Islet precursor cell (in vitro differentiated cells): ENCODE measurements at regions not wholly inside any gene's neighbourhood (a gene's known extent, or its start where the extent isn't known, plus 50 kb on each side); places are given as distances from the start of the nearest gene placed in this dataset.

ENCODE experiments used
- DNase-seq: peaks from one replicate; pipeline ENCODE4 v3.0.0-alpha.2; 2018

DNA sequence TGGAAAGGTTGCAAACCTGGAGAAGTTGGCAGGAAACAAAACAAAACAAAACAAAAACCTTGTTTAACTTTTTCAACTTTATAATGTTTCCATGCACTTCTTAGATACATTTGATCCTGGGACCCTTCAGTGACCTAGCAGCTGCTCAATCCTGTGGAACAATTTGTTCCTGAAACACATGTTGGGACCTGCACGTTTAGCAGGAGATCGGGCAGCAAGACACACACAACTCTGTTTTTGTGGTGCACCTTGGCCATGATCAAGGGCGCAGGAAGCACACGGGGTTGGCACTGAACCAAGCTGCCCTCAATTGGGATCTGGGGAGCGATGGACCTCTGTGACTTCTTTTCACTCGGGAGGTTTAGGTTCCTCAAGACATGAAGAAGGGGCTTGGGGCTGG is 268.7 kb downstream of the LOXHD1 start:
- DNase-seq, result no peak

GRCh38 chr18:46392576-46392975 is 264.4 kb downstream of the LOXHD1 start:
- no peak for DNase-seq

DNA sequence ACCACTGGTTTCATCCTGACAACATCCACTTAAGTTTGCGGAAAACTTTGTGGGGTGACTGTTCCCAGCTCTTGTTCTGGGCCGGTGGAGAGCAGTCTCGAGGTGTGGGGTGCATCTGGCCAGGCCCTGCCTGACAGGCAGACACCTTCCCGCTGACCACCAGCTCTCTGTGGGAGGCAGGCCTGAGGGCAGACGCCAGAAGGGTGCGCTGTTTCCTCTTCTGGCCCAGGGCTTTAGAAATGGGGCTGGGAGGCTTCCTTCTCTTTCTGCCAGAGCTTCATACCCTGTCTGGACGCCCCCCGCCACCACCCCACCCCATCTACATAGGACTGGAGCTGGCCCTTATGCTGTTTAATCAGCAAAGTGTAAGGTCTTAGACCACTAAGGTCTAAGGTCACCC is 263.8 kb downstream of the LOXHD1 start:
- peak; percentile 80 for DNase-seq

GRCh38 chr18:46393961-46394360 is 263.1 kb downstream of the LOXHD1 start:
- no peak for DNase-seq

GRCh38 chr18:46395795-46396194 is 261.2 kb downstream of the LOXHD1 start:
- no peak for DNase-seq

GRCh38 chr18:46397174-46397573 is 259.8 kb downstream of the LOXHD1 start:
- no peak for DNase-seq

GRCh38 chr18:46398005-46398404 is 259.0 kb downstream of the LOXHD1 start:
- no peak for DNase-seq

- DNase-seq, result no peak
Measured at GRCh38 chr18:46398625-46399024, 258.4 kb downstream of the LOXHD1 start.

GRCh38 chr18:46399303-46399702 is 257.7 kb downstream of the LOXHD1 start:
- no peak for DNase-seq

DNA sequence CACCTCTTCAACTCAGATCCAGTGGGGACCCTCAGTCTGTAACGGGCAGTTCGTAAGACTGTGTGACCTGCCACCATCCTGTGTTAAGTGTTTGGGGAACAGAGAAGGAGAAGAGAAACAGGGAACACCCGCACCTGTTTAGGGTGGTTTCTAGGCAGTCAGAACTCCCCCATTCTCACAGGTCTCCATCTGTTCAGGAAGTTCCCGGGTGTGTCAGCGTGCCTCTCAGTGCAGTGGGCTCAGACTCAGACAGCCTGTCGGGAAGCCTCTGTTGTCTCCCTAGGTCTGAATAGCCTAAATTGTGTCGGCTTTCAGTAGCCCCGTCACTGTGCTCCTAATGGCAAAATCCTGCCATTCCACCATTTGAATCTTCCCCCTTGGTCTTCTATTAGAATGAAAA is 256.6 kb downstream of the LOXHD1 start:
- DNase-seq, result no peak

DNA sequence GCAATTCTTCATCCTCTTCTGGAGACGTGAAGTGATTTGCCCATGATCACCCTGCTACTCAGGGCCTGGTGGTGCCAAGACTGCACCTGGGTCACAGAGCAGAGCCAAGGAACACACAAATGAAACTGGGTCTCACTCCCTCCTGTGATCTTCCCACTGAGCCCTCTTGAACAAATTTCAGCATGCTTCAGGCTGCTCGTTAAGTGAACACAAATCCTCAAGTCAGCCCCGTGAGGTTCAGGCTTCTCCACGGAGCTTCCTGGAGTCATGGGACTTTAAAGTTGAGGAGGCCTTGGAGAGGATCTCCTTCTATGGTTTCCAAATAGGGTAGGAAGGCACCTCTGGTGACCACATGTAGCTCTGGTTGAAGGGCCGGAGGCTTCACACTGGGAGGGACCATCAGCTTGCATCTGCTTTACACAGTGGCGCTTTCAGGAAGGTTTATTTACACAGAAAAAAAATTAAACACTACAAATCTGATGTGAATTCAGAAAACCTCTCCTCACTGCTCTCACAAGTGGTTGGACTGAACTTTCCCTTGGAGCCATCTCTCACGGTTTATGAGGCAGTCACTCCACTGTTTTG is 255.4 kb downstream of the LOXHD1 start:
- no peak for DNase-seq

DNA sequence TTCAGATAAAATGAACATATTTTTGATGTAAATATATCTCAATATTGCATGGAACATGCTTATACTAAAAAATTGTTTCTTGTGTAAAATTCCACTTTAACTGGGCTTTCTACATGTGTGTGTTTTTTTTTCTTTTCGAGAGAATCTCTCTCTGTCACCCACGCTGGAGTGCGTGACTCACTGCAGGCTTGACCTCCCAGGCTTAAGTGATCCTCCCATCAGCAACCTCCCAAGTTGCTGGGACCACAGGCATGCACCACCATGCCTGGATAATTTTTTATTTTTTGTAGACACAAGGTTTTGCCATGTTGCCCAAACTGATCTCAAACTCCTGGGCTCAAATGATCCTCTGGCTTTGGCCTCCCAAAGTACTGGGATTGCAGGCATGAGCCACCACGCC is 254.6 kb downstream of the LOXHD1 start:
- DNase-seq, result peak; percentile 73

DNA sequence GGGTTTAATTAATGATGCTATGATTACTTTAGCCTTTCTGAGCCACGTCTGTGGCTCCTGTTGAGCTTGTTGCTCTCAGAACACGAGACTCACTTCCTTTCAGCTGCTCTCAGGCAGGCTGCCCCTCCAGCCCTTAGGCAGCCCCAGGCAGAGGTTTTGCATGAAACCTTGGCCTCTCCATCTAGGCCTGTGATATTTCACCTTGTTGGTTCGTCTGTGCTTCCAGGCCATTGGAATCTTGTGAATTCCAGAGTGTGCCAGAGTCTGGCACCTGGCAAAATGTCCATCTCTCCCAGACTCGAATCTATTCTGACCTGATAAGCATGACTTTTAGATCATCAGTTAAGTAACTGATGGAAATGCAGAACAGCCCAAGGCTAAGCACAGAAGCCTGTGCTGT is 254.1 kb downstream of the LOXHD1 start:
- peak; percentile 78 for DNase-seq

DNA sequence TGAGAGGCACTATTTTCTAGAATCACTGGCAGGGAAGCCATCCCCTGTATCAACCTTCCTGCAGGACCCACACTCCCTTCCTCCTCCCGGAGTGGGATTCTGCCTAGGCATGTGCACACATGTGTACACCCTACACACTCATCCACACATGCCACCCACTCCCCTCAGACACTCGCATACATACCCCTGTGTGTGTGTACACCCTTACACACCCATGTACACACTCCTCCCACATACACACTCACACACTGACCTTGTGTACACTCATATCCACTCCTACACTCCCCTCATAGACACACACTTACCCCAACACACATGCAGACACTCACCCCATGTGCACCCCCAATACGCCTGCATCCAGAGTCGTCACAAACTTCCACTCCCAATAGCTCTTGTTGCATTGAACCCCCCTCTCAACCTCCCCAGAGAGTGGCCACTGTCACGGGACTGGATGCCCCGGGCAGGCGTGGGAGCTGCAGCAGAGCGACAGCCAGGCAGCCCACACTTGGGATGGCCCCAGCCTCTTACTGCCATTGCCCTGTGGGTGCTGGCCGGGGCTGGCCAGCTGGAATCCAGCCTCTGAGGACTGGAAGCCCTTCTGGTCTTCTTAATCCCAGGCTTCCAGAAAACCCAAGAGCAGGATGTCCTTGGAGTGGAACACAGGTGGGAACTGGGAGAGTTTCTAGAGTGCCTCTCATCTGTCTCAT is 251.0 kb downstream of the LOXHD1 start:
- no peak for DNase-seq

GRCh38 chr18:46406539-46406932 is 250.5 kb downstream of the LOXHD1 start:
- DNase-seq, result no peak

GRCh38 chr18:46407486-46408166 is 249.4 kb downstream of the LOXHD1 start:
- DNase-seq, result no peak

DNA sequence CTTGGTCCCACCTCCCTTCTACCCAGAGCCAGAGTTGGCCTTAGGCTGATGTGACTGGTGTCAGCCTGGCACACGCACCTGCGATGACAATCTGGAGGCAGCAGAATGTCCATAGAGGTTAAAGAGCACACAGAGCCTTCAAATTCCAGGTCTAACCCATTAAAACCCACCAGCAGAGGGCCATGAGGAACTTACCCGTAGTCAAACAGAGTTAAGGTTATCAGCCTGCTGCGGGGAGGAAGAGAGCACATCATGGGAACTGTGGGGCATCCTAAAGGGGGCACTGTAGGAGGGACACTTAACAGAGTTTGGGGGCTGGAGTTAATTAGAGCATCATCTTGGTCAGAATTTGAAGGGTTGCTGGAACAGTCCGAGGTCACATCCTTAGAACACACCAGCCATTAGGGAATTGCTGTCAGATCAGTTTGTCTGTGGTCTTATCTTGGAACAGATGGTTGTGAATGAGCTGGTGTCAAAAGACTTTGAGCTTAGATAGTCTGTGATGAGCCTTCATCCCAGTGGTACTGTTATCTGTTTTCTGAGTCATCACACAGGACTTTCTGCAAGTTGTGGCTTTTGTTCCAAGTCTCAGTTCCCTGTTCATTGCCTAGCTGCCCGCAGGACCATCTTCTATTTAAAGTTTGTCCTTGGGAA is 248.6 kb downstream of the LOXHD1 start:
- peak; percentile 69 for DNase-seq

DNA sequence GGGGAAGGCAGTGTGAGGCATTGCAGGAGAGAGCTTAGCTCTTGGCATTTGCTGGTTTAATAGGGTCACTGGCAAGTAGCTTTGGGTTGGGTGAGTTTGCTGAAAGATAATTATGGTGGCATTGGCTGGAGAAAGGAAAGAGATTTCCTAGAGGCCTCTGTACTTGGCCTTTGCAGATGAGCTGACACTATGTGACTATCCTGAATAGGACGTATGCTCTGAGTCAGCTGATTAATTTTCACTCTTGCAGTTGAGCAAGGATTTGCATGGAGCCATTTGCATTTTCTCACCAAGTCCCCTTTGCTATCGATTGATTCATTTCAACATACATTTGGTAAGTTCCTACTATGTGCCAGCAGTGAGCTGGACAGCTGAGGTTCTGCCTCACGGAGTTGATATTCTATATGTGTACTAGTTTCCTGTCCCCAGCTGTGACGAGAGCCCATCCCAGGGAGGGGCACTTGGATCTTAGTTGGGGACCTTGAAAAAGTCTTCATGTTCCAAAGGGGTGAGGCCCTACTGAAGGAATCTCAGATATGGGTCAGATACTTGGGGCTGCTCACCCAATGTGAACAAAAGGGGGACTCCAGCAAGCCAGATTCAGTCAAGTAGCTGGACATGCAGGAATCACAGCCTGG is 245.7 kb downstream of the LOXHD1 start:
- DNase-seq, result no peak

DNA sequence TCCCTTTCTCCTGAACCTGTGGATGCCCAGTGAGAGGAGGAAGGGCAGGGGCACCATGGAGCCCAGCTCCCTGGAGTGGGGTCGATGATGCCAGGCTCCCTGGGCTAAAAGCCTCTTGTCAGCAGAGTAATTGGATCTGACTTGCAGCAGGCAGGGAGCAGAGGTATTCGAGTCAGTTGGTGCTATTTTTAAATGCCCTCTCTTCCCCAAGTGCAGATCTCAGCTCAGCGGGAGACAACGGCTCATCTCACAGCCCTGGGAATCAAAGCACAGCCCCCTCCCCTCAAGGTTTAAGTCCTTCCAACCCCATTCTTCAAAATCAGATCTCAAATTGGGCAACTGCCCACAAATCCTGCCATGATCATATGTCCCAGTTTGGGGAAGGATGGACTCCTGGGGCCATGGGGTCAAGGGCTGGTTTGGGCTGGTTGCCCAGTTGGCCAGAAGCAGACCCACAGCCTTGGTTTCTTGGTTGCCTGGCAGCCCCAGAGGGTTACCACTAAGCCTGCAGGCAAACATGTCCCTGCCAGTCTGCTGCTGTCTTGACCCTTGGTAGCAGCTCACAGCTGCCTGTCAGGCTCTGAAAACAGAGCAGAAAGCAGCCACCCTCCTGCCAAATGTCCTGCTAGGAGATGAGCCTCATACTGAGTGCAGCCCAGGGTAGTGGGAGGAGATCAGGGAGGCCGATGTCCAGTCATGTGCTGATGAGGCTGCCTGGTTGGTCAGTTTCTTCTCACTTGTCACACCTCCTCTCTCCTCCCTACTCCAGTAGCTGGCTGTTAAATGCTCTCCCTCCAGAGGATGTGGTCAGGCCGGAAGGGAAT is 244.9 kb downstream of the LOXHD1 start:
- DNase-seq, result peak; percentile 66

GRCh38 chr18:46412916-46413315 is 244.1 kb downstream of the LOXHD1 start:
- no peak for DNase-seq

GRCh38 chr18:46413684-46414083 is 243.3 kb downstream of the LOXHD1 start:
- no peak for DNase-seq

DNA sequence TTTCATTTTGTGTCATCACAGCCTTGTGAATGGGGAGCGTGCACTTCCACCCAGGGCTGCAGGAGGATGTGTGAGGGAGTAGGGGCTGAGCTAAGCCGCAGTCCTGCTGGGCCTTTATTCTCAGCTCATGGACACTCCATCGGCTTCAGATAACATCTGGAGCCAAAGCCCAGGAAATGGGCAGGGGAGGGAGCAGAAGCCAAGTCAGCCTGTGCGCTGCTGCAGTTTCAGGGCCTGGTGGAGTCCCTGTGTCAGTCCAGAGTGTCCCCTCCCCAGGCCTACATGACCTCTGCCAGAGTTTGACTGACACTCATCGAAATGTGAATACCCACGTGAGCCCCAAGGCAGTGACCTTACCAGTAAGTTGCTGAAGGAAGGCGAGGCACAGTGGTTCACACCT is 242.2 kb downstream of the LOXHD1 start:
- no peak for DNase-seq
